Calu3 (cell line): ENCODE measurements at regions not wholly inside any gene's neighbourhood (a gene's known extent, or its start where the extent isn't known, plus 50 kb on each side); places are given as distances from the start of the nearest gene placed in this dataset.

ENCODE experiments used
- BruUV-seq: library from RNA; stranded (reverse); fragments of 400-500 nt; replicated peaks from 2 replicates; lab custom pipeline; 2021; lab: Mats Ljungman, UMichigan
- CTCF ChIA-PET: fragments of 300-600 bp; sonication (Branson Sonifier 250); formaldehyde crosslinking; loops from one replicate; lab custom pipeline; 2022; ENCODE audit warnings: antibody characterized with exemption; lab: Charles Lee
- DNase-seq: peaks from one replicate; pipeline ENCODE4 v3.0.0; 2022
- H3K27ac Mint-ChIP-seq: one replicate; pipeline ENCODE4 v1.8.0; 2022; ENCODE audit warnings: mixed read lengths; ENCODE audit not compliant: unreplicated experiment
- H3K27me3 Mint-ChIP-seq: one replicate; pipeline ENCODE4 v1.8.0; 2022; ENCODE audit warnings: mixed read lengths; ENCODE audit not compliant: unreplicated experiment
- H3K36me3 Mint-ChIP-seq: one replicate; pipeline ENCODE4 v1.8.0; 2022; ENCODE audit warnings: mild to moderate bottlenecking, moderate library complexity, mixed read lengths; ENCODE audit not compliant: insufficient read depth, unreplicated experiment
- H3K4me1 Mint-ChIP-seq: one replicate; pipeline ENCODE4 v1.8.0; 2022; ENCODE audit warnings: mild to moderate bottlenecking, low read depth, mixed read lengths; ENCODE audit not compliant: unreplicated experiment
- H3K4me3 Mint-ChIP-seq: one replicate; pipeline ENCODE4 v1.8.0; 2022; ENCODE audit warnings: mild to moderate bottlenecking, low read depth, moderate library complexity, mixed read lengths; ENCODE audit not compliant: unreplicated experiment
- H3K9me3 Mint-ChIP-seq: one replicate; pipeline ENCODE4 v1.8.0; 2022; ENCODE audit warnings: low read depth, mixed read lengths; ENCODE audit not compliant: unreplicated experiment
- CTCF ChIP-seq: fragments of 200-600 bp; IDR thresholded peaks from one replicate; pipeline ENCODE4 v1.8.0; 2022; ENCODE audit warnings: antibody characterized with exemption; ENCODE audit not compliant: unreplicated experiment
- intact Hi-C: fragments of 100-400 bp; cut with micrococcal nuclease; formaldehyde crosslinking; loops from one replicate; pipeline ENCODE4 v1.10.0; 2022; ENCODE audit not compliant: unreplicated experiment

GRCh38 chrX:44435047-44435446 is 91.6 kb upstream of the EFHC2 start:
- no peak for DNase-seq
- Mint-ChIP-seq H3K4me3 (no peak overlapping the region), H3K9me3 (no peaks in the 10 kb centered on the region), H3K36me3 (no peaks in the 10 kb centered on the region), H3K4me1 (peaks cover 36% of the 10 kb centered on the region), H3K27me3 (no peaks in the 10 kb centered on the region), H3K27ac (no peak overlapping the region)
- no peak for TF ChIP-seq CTCF
- intact Hi-C loops: no loop called here
- no TSS peak for BruUV-seq
- CTCF ChIA-PET: no interaction called here

- no peak for TF ChIP-seq CTCF
Observed at GRCh38 chrX:44433556-44433955, 90.1 kb upstream of the EFHC2 start.

GRCh38 chrX:44432641-44433040 is 89.2 kb upstream of the EFHC2 start:
- TF ChIP-seq CTCF: no peak
- BruUV-seq: no TSS peak
- intact Hi-C loops: no loop called here
- H3K4me3 Mint-ChIP-seq: no peak overlapping the region
- H3K27me3 Mint-ChIP-seq: no peaks in the 10 kb centered on the region
- H3K9me3 Mint-ChIP-seq: no peaks in the 10 kb centered on the region
- DNase-seq: no peak
- H3K36me3 Mint-ChIP-seq: no peaks in the 10 kb centered on the region
- no peak overlapping the region for H3K27ac Mint-ChIP-seq
- CTCF ChIA-PET: no interaction called here
- peaks cover 48% of the 10 kb centered on the region for H3K4me1 Mint-ChIP-seq

More at GRCh38 chrX:44433556-44433955, 90.1 kb upstream of the EFHC2 start:
- no peaks in the 10 kb centered on the region for H3K36me3 Mint-ChIP-seq
- peaks cover 40% of the 10 kb centered on the region for H3K4me1 Mint-ChIP-seq
- no peak overlapping the region for H3K4me3 Mint-ChIP-seq
- CTCF ChIA-PET: no interaction called here
- H3K27me3 Mint-ChIP-seq: no peaks in the 10 kb centered on the region
- no TSS peak for BruUV-seq
- intact Hi-C loops: no loop called here
- no peaks in the 10 kb centered on the region for H3K9me3 Mint-ChIP-seq
- DNase-seq: no peak
- no peak overlapping the region for H3K27ac Mint-ChIP-seq

- Mint-ChIP-seq H3K4me1 (peaks cover 48% of the 10 kb centered on the region), H3K9me3 (no peaks in the 10 kb centered on the region), H3K27me3 (no peaks in the 10 kb centered on the region), H3K27ac (peak overlapping the region; percentile 30), H3K36me3 (no peaks in the 10 kb centered on the region), H3K4me3 (no peak overlapping the region)
- peak; percentile 28 for DNase-seq
- no TSS peak for BruUV-seq
- no peak for TF ChIP-seq CTCF
- intact Hi-C loops: no loop called here
- CTCF ChIA-PET: interaction anchor here (1.4 kb wide), 1 partner anchor 21 kb away, joined by 3 read pairs; no protein-coding TSS in a partner anchor
Observed at GRCh38 chrX:44431194-44431593, 87.7 kb upstream of the EFHC2 start.
